ENCODE measurements at regions not wholly inside any gene's neighbourhood (a gene's known extent, or its start where the extent isn't known, plus 50 kb on each side); places are given as distances from the start of the nearest gene placed in this dataset.

DNA sequence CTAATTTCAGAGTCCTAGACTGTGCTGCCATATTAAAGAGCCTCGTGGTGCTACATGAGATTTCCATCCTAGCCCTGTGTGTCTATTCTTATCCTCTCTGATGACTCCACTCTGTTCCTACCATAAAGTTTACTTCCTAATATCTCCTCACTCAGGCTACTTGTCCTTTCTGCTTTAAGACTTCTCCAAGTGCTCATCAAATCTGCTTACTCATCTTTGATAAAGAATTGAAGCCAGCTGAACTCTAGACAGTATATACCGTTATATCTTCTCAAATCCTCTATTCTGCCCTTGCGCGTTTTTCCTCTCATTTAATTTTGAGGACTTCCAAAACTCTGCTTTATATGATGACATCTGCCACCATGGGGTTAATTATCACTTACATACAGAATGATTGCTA, 539.5 kb downstream of the HAPSTR1 start:
- no peak for TF ChIP-seq EZH2phosphoT487 (IDR thresholded peaks at IDR 0.05; ENCODE audit: borderline replicate concordance)
- TF ChIP-seq, protein P1, sequence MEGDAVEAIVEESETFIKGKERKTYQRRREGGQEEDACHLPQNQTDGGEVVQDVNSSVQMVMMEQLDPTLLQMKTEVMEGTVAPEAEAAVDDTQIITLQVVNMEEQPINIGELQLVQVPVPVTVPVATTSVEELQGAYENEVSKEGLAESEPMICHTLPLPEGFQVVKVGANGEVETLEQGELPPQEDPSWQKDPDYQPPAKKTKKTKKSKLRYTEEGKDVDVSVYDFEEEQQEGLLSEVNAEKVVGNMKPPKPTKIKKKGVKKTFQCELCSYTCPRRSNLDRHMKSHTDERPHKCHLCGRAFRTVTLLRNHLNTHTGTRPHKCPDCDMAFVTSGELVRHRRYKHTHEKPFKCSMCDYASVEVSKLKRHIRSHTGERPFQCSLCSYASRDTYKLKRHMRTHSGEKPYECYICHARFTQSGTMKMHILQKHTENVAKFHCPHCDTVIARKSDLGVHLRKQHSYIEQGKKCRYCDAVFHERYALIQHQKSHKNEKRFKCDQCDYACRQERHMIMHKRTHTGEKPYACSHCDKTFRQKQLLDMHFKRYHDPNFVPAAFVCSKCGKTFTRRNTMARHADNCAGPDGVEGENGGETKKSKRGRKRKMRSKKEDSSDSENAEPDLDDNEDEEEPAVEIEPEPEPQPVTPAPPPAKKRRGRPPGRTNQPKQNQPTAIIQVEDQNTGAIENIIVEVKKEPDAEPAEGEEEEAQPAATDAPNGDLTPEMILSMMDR (conservative IDR thresholded peaks at IDR 0.05; ENCODE audit: low read length): no peak
